Mesothelial cell of epicardium (in vitro differentiated cells): ENCODE measurements at regions not wholly inside any gene's neighbourhood (a gene's known extent, or its start where the extent isn't known, plus 50 kb on each side); places are given as distances from the start of the nearest gene placed in this dataset.
"Not testable (repeated sequence)": the region's sequence is repeated elsewhere in the genome, so short reads cannot be mapped to it uniquely, and the experiment has no call there.

ENCODE experiments used
- DNase-seq, 2 experiments: peaks; one replicate each; pipeline ENCODE4 v3.0.0; 2021; ENCODE audit warnings: low spot score in 2 of 2; ENCODE audit not compliant: unreplicated experiment in 2 of 2
- H3K27ac Mint-ChIP-seq: 2 replicates; pipeline ENCODE4 v1.8.0; 2021; ENCODE audit warnings: mixed read lengths
- H3K27me3 Mint-ChIP-seq: 2 replicates; pipeline ENCODE4 v1.8.0; 2021; ENCODE audit warnings: low read depth, mixed read lengths
- H3K36me3 Mint-ChIP-seq: 2 replicates; pipeline ENCODE4 v1.8.0; 2021; ENCODE audit warnings: mixed read lengths
- H3K4me1 Mint-ChIP-seq: 2 replicates; pipeline ENCODE4 v1.8.0; 2021; ENCODE audit warnings: mixed read lengths
- H3K4me3 Mint-ChIP-seq: 2 replicates; pipeline ENCODE4 v1.8.0; 2021; ENCODE audit warnings: mild to moderate bottlenecking, moderate library complexity, mixed read lengths
- H3K9me3 Mint-ChIP-seq: 2 replicates; pipeline ENCODE4 v1.8.0; 2021; ENCODE audit warnings: mixed read lengths
- CTCF ChIP-seq: fragments of 200-600 bp; sonication (generic); IDR thresholded peaks from one replicate; pipeline ENCODE4 v1.5.0; 2021; ENCODE audit warnings: antibody characterized with exemption; ENCODE audit not compliant: unreplicated experiment

DNA sequence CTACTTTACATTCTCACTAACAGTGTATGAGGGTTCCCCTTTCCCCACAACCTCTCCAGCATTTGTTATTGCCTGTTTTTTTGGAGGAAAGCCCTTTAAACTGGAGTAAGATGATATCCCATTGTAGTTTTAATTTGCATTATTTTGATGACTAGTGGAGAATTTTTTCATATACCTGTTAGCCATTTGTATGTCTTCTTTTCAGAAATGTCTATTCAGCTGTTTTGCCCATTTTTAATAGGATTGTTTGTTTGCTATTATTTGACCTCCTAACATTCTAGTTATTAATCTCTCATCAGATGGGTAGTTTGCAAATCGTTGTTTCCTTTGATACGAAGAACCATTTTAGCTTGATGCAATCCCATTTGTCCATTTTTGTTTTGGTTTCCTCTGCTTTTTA lies 165.0 kb downstream of the GLUL start:
- Mint-ChIP-seq H3K4me1 (peaks cover 13% of the 10 kb centered on the region), H3K36me3 (no peaks in the 10 kb centered on the region), H3K9me3 (peaks cover 41% of the 10 kb centered on the region)

GRCh38 chr1:182225755-182226154 lies 164.2 kb upstream of the ZNF648 start:
- H3K27me3 Mint-ChIP-seq, DNase-seq, H3K4me3 Mint-ChIP-seq, H3K36me3 Mint-ChIP-seq, H3K27ac Mint-ChIP-seq: not testable (repeated sequence)
- peaks cover 13% of the 10 kb centered on the region for H3K4me1 Mint-ChIP-seq
- peaks cover 46% of the 10 kb centered on the region for H3K9me3 Mint-ChIP-seq

More for the DNA sequence above, 165.0 kb downstream of the GLUL start:
- TF ChIP-seq CTCF: no peak
- no peak overlapping the region for H3K4me3 Mint-ChIP-seq
- H3K27ac Mint-ChIP-seq: no peak overlapping the region
- DNase-seq: no peak
- peaks cover 2% of the 10 kb centered on the region for H3K27me3 Mint-ChIP-seq

DNA sequence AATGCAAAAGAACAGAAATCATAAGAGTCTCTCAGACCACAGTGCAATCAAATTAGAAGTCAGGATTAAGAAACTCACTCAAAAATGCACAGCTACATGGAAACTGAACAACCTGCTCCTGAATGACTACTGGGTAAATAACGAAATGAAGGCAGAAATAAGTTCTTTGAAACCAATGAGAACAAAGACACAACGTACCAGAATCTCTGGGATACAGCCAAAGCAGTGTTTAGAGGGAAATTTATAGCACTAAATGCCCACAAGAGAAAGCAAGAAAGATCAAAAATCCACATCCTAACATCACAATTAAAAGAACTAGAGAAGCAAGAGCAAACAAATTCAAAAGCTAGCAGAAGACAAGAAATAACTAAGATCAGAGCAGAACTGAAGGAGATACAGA lies 160.5 kb upstream of the ZNF648 start:
- not testable (repeated sequence) for H3K4me1 Mint-ChIP-seq, H3K4me3 Mint-ChIP-seq, H3K27me3 Mint-ChIP-seq, H3K36me3 Mint-ChIP-seq, DNase-seq, H3K27ac Mint-ChIP-seq
- peaks cover 56% of the 10 kb centered on the region for H3K9me3 Mint-ChIP-seq

- peaks cover 51% of the 10 kb centered on the region for H3K9me3 Mint-ChIP-seq
- not testable (repeated sequence) for H3K4me3 Mint-ChIP-seq, H3K4me1 Mint-ChIP-seq, H3K27ac Mint-ChIP-seq, H3K27me3 Mint-ChIP-seq, H3K36me3 Mint-ChIP-seq, DNase-seq
Observed at GRCh38 chr1:182221367-182221766, 159.9 kb upstream of the ZNF648 start.

DNA sequence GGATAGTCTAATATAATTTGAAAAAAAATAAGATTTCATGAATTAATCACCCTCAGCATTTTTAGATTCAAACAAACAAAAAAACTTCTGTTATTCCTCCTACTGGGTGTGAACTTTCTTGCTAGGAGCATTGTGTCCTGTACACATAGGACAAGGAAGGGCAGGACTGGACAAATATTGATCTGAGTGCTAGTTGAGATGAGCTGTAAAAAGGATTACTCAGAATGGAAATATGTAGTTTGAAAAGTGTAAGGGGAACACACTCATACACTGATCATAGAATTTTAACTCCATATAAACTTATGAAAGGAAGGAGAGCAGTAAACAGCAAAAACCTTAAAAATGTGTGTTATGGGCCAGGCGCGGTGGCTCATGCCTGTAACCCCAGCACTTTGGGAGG lies 156.5 kb upstream of the ZNF648 start:
- TF ChIP-seq CTCF: no peak
- Mint-ChIP-seq H3K27me3 (no peaks in the 10 kb centered on the region), H3K36me3 (peaks cover 5% of the 10 kb centered on the region), H3K4me1 (peaks cover 1% of the 10 kb centered on the region), H3K27ac (no peak overlapping the region), H3K9me3 (peaks cover 30% of the 10 kb centered on the region), H3K4me3 (no peak overlapping the region)
- DNase-seq: no peak

DNA sequence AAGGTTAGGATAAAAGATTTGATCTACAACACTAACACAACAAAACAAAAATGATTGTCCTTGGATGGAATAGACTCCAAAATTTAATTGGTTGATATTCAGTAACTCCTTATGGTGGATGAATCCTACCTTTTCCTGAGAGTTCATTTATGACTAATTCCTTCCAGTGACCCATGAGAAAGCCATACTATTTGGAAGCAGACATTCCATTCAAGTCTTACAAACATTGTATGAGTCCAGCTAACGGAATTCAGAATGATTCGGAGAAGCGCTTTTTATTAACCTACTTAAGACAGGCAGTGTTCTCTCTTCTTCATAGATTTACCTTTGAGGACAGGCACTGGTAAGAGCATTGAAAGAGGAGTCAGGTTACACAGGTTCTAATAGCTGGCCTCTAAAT lies 155.6 kb upstream of the ZNF648 start:
- no peak for TF ChIP-seq CTCF
- DNase-seq: no peak
- H3K4me1 Mint-ChIP-seq: peaks cover 1% of the 10 kb centered on the region
- no peak overlapping the region for H3K4me3 Mint-ChIP-seq
- peaks cover 23% of the 10 kb centered on the region for H3K9me3 Mint-ChIP-seq
- no peaks in the 10 kb centered on the region for H3K27me3 Mint-ChIP-seq
- no peak overlapping the region for H3K27ac Mint-ChIP-seq
- peaks cover 5% of the 10 kb centered on the region for H3K36me3 Mint-ChIP-seq

DNA sequence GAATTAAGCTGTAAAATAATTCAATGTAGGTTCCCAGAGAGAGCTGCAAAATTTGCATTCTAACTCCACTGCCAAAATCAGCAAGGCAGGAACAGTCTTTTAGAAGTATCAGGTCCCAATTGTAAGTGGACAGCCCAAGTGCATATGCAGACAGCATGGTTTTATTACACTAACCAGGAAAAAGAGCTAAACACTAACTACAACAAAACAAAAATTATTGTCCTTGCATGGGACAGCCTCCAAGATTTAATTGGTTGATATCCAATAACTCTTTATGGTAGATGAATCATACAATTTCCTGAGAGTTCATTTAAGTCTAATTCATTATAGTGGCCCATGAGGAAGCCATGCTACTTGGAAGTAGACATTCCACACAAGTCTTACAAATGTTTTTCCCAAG lies 154.3 kb upstream of the ZNF648 start:
- no peak for DNase-seq
- Mint-ChIP-seq H3K36me3 (peaks cover 5% of the 10 kb centered on the region), H3K27ac (no peak overlapping the region), H3K9me3 (peaks cover 12% of the 10 kb centered on the region), H3K4me1 (peaks cover 1% of the 10 kb centered on the region), H3K27me3 (no peaks in the 10 kb centered on the region), H3K4me3 (no peak overlapping the region)
- no peak for TF ChIP-seq CTCF
